B cell (primary cell): ENCODE measurements at regions not wholly inside any gene's neighbourhood (a gene's known extent, or its start where the extent isn't known, plus 50 kb on each side); places are given as distances from the start of the nearest gene placed in this dataset.

ENCODE experiments used
- EZH2 ChIP-seq: IDR thresholded peaks from 2 replicates; pipeline ENCODE4 v1.6.1; 2012; ENCODE audit warnings: borderline replicate concordance, low read depth, mild to moderate bottlenecking, moderate library complexity, low read length; ENCODE audit not compliant: insufficient read depth, poor library complexity, severe bottlenecking
- TF ChIP-seq, protein P1 (sequence below): fragments of 200-600 bp; IDR thresholded peaks from one replicate; pipeline ENCODE4 v1.8.0; 2022; ENCODE audit warnings: antibody characterized with exemption, mild to moderate bottlenecking

DNA sequence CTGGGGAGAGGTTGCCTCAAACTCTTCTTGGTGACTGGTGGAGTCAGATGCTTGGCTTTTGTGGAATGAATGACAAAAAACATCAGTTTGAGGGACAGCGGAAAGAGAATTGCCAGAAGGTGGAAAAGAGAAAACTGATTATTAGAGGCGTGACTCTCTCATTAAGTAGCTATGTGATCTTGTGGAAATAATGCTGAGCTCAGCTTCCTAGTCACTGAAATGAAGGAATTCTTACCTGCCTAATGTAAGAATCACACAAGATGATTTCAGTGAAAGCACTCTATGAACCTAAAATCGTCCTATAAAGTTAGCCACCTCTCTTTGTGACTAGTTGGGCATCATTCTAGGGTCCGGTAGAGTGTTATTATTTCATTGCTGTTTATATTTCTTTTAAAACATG lies 498.8 kb downstream of the TMEM135 start:
- TF ChIP-seq EZH2, result no peak
- TF ChIP-seq, protein P1, sequence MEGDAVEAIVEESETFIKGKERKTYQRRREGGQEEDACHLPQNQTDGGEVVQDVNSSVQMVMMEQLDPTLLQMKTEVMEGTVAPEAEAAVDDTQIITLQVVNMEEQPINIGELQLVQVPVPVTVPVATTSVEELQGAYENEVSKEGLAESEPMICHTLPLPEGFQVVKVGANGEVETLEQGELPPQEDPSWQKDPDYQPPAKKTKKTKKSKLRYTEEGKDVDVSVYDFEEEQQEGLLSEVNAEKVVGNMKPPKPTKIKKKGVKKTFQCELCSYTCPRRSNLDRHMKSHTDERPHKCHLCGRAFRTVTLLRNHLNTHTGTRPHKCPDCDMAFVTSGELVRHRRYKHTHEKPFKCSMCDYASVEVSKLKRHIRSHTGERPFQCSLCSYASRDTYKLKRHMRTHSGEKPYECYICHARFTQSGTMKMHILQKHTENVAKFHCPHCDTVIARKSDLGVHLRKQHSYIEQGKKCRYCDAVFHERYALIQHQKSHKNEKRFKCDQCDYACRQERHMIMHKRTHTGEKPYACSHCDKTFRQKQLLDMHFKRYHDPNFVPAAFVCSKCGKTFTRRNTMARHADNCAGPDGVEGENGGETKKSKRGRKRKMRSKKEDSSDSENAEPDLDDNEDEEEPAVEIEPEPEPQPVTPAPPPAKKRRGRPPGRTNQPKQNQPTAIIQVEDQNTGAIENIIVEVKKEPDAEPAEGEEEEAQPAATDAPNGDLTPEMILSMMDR, result no peak
